HG03558 (cell line): ENCODE measurements at regions not wholly inside any gene's neighbourhood (a gene's known extent, or its start where the extent isn't known, plus 50 kb on each side); places are given as distances from the start of the nearest gene placed in this dataset.
"Not testable (repeated sequence)": the region's sequence is repeated elsewhere in the genome, so short reads cannot be mapped to it uniquely, and the experiment has no call there.

Experiments used
- ATAC-seq: cut with Tn5 transposase; IDR thresholded peaks from one replicate; pipeline ENCODE4 v1.9.1; 2021; ENCODE audit warnings: moderate number of reproducible peaks; ENCODE audit not compliant: unreplicated experiment; ENCODE audit errors: extremely low read depth

DNA sequence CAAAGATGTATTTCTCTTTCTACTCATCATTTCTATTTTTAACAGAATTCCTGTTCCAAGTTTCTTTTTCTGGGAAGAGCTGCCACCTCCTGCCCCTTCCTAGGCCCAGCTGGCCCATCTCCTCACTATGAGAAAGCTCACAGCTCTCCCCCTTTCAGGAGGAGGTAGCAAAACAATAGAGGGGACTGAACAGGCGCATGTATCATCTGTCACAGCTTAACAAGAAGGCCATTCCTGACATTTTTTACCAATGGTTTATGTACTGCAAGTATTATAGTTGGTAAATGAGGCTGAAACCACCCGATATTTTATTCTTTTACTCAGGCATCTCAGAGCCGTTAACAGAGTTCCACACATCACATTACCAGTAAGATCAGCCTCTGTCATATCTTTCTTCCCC, 103.7 kb upstream of the MTHFD1L start:
- ATAC-seq, result no peak

DNA sequence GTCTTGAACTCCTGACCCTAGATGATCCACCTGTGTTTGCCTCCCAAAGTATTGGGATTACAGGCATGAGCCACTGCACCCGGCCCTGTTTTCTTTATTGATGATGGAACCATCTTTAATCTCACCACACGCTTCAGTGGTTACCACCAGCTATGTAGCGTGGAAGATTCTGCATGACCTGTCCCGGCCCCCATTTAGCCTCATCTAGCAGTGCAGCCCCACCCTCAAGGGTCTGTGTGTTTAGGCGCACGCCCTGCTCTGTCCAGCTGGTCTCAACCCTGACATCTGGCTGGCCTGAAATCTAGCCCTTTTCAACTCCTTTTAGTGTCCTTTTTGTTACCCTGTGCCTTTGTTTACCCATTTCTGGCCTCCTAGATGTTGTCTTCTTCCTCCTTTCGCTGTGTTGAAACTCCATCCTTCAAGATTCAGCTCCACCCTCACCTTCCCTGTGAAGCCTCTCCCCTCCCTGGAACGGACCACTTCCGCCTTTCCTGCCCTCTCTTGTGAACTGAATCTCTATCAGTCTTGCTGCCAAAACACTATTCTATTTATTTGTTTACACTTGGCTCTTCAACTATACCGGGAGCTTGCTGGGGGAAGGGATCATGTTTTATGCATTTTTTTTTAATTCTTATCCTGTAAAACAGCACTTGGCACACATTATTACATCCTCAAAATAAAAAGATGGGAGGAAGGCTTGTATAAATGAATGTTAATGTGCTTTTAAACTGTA, 101.0 kb upstream of the MTHFD1L start:
- no peak for ATAC-seq

DNA sequence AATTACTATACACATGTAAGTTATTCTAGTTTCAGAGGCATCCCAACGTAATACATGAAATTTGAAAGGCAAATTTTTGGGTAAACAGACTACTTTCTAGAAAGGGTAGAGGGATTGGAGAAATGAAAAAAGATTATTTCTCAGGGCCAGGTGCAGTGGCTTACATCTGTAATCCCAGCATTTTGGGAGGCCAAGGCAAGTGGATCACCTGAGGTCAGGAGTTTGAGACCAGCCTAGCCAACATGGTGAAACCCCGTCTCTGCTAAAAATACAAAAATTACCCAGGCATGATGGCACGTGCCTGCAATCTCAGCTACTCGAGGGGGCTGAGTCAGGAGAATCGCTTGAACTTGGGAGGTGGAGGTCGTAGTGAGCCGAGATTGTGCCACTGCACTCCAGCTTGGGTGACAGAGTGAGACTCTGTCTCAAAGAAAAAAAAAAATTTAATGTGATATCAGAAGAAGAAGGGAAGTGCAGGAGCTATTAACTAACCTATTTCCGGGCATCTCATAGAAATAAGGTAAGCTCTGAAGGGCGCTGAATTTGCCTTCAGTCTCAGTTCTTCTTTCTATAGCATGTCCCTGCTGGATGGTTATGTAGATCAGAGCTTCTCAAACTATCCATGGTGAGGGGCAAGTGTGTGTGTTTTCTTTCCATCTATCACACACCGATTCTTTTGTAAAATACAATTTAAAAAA, 100.3 kb upstream of the MTHFD1L start:
- ATAC-seq, result peak; percentile 64

DNA sequence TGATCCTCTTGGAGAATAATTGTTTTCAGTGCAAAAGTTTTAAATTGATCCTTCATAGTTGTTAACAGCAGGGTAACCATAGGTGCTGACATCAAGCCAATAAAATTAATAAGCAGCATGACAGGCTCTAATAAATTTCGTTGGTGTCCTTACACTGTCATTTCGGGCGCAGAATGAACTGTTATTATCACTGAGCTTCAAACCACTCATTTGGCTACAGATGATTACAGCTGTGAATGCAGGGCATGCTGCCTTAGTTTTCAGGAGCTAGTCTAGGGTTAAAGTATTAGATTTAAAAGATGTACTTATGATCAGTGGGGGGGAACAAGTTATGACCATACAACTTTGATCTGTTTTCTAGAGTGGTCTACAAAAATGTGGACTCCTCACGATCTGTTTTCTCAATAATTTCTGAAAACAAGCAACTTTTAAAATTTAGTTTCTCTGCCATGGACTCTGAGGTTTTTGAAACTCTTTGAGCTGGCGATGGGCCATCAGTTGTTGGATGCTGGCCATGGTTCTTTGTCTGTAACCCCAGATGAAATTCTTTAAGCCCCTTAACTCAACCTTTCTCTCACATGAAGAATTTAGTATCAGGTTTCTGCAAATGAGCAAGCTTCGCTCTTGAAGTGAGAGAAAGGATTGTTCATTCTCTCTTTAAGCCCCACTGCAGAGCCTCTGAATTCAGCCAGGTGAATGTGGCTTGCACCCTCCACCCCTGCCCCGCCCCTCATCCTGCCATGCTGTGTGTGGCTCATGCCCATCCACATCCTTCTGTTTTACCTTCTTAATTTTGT, 99.1 kb upstream of the MTHFD1L start:
- no peak for ATAC-seq

DNA sequence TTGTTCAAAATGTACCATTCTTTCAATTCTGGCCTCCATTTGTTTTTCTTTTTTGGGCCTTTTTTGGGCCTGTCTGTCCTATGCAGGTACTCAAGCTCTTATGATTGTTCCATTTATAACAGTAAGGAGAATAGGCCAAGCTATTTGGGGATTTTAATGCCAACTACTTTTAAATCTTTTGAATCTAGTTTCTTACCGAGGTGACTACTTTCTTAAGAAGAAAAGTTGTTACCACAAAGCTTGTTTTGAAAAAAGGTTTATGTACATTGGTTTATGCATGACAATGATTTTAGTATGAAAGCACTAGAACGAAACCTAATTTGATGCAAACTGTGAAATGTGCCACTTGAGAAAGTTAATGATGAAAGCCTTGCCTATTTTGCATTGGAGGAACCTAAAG, 98.3 kb upstream of the MTHFD1L start:
- no peak for ATAC-seq

DNA sequence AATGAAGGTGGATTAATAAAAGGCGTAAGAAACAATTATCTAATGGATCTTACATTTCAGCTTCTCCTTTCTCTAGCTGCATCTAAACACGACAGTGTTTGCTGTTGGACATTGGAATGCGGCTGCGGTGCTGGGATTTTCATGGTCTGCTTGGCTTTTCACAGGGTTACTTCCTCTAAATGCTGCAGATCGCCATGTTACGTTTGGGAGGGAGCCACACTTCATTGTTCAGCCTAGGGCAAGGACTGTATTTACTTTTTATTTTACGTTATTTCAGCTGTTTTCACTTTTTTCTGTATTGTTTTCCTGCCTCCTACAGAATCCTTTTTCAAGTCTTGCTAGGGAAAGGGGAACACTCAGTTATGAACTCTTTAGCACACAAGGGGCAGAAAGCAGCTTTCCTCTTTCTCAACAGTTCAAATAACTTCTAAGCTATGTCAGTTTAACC, 97.9 kb upstream of the MTHFD1L start:
- ATAC-seq, result no peak

DNA sequence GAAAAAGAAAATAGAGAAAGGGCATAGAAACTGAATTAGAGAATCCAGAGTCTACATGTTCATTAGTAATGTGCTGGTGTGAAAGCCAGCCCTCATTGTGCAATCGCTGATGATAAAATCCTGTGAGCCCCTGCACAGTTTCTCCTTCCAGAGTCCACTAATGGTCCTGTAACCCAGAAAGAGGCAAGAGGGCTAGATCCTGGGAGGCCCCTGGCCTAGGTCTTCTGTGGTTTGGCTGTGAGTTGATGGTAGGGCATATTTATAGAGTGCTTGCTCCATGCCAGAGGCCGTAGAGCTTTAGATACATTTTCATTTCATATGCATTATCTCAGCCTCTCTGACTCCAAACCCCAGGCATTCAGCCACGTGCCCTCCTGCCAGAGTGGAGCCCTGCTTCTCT, 94.9 kb upstream of the MTHFD1L start:
- ATAC-seq, result no peak

DNA sequence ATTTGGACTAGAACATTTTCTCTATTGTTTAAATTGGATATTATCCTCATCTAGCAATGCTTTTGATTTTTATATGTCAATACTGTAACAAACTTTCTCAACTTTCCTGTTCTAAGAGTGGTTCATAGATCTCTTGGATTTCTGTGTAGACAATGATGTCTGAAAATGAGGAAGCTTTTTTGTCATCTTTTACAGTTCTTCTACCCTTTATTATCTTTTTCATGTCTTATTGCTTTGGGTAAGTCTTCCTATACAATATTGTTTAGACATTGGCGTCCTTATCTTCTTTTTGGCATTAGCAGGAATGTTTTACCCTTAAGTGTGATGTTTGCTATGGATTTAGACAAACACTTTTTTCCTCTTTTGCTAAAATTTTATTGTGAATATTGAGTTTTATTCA, 91.5 kb upstream of the MTHFD1L start:
- no peak for ATAC-seq

DNA sequence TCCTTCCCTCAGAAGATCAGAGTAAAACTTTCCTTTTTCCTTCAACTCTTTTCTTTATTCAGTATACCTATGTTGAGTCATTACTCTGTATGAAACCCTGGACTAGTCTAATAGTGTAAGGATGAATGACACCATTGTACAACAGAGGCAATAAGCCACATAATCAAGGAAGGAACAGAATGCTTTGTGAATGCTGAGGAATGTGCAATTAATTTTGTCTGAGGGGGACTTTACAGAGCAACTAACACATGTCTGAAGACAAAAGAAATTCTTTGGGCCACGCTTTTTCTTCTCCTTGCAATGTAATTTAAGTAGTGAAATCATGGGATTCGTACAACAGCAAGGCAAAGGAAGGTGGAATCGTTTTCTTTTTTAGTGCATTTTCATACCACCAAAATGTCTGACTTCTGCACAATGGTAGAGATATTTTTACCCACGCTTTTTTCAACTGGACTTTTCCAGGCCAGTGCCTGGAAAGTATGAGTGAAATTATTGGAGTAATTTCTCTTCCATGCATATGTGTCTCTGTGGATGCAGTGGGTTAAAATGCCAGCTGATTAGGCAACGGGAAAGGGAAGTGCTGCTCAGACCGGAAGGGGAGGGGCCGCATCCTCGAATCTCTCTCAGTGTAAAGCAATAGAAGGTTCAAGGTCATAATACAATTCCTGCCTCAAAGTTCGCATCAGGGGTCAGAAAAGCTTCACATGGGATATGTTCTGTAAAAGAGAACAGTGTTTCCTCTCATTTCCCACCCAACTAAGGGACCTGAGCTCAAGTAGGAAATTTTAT, 89.9 kb upstream of the MTHFD1L start:
- no peak for ATAC-seq

DNA sequence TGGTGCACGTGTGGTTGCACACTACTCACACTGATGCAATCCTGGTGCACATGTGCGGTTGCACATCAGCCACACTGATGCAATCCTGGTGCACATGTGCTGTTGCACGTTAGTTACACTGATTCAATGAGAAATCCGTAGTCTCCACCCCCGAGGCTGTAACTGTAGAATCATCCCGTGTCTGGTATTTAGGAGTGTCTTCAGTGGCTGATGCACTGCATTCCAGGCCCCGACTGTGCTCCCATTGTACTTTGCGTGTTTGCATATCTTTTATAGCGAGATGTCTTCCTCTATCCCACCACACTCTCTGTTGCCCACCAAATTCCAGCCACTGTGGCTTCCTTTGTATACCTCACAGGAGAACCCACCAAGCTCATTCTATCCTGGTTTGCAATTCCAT, 87.8 kb upstream of the MTHFD1L start:
- no peak for ATAC-seq

DNA sequence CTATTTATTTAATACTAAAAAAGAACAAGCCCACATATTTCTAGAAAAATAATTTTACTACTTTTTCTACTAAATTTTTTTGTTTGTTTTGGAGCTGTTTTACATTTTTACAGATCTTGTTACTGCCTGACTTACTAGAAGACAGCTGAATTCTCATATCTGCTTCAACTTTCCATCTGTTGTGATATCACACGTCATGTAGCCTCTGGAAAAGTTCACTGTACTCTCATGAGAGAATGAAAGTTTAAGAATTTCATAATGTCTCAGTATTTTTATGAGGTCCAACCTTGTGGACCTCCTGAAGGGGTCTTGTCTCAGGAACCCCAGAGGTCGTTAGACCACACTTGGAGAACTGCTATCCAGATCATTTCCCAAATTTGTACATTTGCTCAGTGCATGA, 81.7 kb upstream of the MTHFD1L start:
- ATAC-seq, result no peak

DNA sequence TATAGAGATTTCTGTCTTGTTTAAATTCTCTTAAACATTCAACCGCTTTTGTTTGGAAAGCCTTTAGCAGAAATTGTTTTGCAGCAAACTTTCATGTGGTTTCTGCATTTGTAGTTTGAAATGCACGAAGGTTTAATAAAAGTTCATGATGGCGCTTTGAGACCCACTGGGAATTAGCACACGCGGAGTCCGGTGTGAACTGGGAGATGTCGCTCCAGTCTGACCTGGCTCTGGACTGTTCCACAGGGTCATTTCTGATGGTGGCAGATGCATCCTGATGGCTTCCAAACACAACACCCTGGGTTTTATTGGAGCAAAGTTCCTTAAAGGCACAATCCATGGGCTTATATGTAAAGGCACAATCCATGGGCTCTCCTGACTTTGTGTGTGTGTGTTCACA, 78.1 kb upstream of the MTHFD1L start:
- no peak for ATAC-seq

DNA sequence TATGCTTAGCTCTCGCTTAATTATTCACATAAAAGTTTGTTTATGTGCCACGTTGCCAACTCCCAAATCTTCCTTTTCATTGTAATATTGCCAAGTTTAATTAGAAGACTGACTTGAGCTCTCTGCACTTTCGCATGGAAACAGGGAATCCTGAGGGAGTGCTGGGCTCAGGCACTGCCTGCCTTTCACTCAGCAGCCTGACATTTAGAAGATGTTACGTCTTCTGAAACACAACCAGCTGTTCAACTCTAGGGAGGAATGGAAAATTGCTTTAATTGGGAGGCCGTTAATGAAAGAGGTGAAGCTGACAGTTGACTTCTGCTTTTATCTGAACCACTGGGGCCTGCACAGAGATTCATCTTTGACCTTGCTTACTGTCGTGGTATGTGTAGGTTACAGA, 77.4 kb upstream of the MTHFD1L start:
- no peak for ATAC-seq

DNA sequence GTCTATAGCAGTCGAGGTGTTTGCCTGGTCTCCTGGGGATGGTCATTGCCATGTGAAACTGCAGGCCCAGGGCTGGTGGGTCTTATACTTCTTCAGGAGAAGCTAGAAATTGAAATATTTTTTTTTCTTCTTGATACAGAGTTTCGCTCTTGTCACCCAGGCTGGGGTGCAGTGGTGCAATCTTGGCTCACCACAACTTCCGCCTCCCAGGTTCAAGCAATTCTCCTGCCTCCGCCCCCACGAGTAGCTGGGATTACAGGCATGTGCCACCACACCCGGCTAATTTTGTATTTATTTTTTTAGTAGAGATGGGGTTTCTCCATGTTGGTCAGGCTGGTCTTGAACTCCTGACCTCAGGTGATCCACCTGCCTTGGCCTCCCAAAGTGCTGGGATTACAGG, 75.6 kb upstream of the MTHFD1L start:
- not testable (repeated sequence) for ATAC-seq

DNA sequence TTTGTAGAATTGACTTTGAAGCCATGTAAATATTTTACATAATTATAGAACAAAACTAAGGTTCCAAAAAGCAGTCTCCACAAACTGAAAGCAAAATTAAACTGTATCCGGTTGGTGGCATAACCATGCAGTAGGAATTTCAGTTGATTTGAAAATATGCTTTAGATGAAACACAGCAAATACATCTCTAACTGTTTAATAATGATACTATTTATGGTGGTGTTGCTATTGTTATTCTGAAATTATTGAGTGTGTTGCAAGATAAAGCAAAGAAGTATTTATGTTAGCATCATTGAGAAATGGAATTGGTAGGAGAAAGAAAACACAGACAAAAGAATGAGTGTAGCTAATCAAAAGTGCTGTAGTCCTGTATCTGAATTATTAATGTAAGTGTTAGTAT, 73.8 kb upstream of the MTHFD1L start:
- no peak for ATAC-seq

DNA sequence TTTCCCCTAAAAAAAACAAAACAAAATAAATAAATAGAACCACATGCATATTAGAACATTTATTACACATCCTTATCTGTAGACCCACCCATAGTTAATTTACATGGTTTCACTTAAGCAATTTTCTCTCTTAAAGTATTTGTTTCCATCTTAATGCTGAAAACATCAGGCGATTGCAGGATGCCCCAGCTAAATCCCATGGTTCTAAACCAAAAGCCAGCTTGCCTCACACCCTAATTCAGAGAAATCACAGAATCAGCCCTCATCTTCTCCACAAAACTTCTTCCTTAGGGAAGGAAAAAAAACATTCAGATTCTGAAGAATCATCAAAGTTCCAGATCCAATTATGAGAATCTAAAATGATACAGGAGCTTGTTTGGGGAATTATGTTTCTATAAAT, 67.6 kb upstream of the MTHFD1L start:
- ATAC-seq, result no peak

DNA sequence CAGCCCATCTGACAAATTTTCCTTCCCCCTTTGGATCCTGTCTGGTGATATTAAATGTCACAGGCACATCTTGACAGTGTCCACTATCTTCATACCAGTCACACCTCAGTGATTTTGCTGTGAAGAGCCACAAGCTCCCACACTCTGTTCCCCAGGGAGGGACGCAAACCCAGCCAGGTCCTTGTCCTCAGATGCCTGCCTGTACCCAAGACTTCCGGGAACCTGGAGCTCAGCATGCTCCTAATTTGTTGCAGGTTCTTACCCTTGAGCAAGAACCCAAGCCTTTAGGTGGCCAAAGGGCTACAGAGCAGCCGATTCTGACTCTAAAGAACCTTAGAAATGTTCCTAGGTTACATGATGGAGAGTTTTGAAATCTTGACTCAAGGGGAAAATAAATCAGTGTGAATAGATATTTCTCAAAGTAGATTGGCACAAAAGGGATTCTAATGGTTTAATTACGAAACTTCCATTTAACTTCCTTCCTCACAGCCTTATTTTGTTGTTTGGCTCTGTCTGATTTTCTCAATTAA, 66.2 kb upstream of the MTHFD1L start:
- no peak for ATAC-seq

DNA sequence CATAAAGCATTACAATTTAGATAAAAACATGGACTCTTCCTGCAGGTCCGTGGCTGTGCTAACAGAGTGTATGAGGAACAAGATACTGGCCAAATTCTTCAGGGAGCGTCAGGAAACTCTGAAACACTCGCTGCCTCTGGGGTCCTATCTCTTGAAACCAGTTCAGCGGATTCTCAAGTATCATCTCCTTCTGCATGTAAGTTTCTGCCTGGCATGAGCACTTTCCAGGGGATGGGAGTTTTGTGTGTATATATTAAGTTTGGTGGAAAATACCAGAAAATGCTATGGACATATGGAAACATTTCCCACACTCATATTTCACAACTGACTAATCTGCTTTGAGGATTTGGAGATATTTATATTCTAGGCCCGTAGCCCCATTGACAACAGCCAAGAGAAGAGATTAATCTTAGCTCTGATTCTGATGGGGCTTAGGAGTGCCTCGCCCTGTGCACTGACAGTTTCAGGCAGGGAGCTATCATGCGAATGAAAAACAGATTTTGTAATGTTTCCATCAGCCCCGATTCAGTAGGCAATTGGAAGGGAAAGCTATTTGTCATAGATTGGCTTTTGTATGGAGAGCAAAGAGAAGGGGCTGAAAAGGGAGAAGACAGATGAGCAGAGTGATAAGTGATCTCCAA, 64.7 kb upstream of the MTHFD1L start:
- no peak for ATAC-seq

DNA sequence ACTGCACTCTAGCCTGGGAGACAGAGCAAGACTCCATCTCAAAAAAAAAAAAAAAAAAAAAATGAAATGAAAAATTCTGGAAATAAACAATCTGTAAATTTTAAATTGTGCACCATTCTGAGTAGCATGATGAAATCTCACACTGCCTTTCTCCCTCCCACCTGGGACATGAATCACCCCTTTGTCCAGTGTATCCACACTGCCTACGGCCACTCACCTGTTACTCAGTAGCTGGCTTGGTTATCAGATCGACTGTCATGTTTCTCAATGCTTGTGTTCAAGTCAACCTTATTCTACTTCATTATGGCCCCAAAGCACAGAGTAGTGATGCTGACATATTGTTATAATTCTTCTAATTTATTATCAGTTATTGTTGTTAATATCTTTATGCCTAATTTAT, 58.7 kb upstream of the MTHFD1L start:
- no peak for ATAC-seq
